Central memory CD4-positive, alpha-beta T cell (primary cell): ENCODE measurements at regions not wholly inside any gene's neighbourhood (a gene's known extent, or its start where the extent isn't known, plus 50 kb on each side); places are given as distances from the start of the nearest gene placed in this dataset.

Experiments used
- DNase-seq: peaks from one replicate; pipeline ENCODE4 v3.0.0; 2022

- no peak for DNase-seq
Measured at GRCh38 chr1:58367217-58367616, 179.3 kb downstream of the OMA1 start.

- DNase-seq = no peak
Measured at GRCh38 chr1:58365328-58365727, 181.2 kb downstream of the OMA1 start.

- no peak for DNase-seq
Measured at GRCh38 chr1:58363585-58363984, 182.9 kb downstream of the OMA1 start.

GRCh38 chr1:58361134-58361533, 185.4 kb downstream of the OMA1 start:
- no peak for DNase-seq

- DNase-seq = no peak
Measured at GRCh38 chr1:58358346-58358745, 188.2 kb downstream of the OMA1 start.

- DNase-seq = no peak
Measured at GRCh38 chr1:58356402-58356801, 190.1 kb downstream of the OMA1 start.

- DNase-seq = no peak
Measured at GRCh38 chr1:58353168-58353567, 193.4 kb downstream of the OMA1 start.

GRCh38 chr1:58352476-58353092, 193.9 kb downstream of the OMA1 start:
- no peak for DNase-seq

- no peak for DNase-seq
Measured at GRCh38 chr1:58346036-58346355, 200.5 kb downstream of the OMA1 start.

GRCh38 chr1:58345215-58346035, 201.1 kb downstream of the OMA1 start:
- no peak for DNase-seq

- no peak for DNase-seq
Measured at GRCh38 chr1:58340185-58340584, 206.3 kb downstream of the OMA1 start.

GRCh38 chr1:58338081-58338480, 208.4 kb downstream of the OMA1 start:
- no peak for DNase-seq

GRCh38 chr1:58333511-58333910, 213.0 kb downstream of the OMA1 start:
- no peak for DNase-seq

- DNase-seq = no peak
Measured at GRCh38 chr1:58331156-58331555, 215.4 kb downstream of the OMA1 start.

- DNase-seq = no peak
Measured at GRCh38 chr1:58325866-58326265, 220.7 kb downstream of the OMA1 start.

- no peak for DNase-seq
Measured at GRCh38 chr1:58324558-58324957, 222.0 kb downstream of the OMA1 start.

GRCh38 chr1:58318157-58319005, 228.1 kb downstream of the OMA1 start:
- DNase-seq = no peak

GRCh38 chr1:58317694-58318093, 228.8 kb downstream of the OMA1 start:
- DNase-seq = no peak

GRCh38 chr1:58317086-58317485, 229.4 kb downstream of the OMA1 start:
- no peak for DNase-seq

GRCh38 chr1:58316141-58316540, 230.4 kb downstream of the OMA1 start:
- no peak for DNase-seq

- DNase-seq = no peak
Measured at GRCh38 chr1:58312971-58313563, 233.5 kb downstream of the OMA1 start.

GRCh38 chr1:58312461-58312860, 234.1 kb downstream of the OMA1 start:
- no peak for DNase-seq

- DNase-seq = no peak
Measured at GRCh38 chr1:58310881-58311280, 235.6 kb downstream of the OMA1 start.
